BLaER1 treated with 17β-estradiol and CSF1 and Interleukin-3, amounts not matched to agents 10 nM and 100 nM (cell line): ENCODE measurements at regions not wholly inside any gene's neighbourhood (a gene's known extent, or its start where the extent isn't known, plus 50 kb on each side); places are given as distances from the start of the nearest gene placed in this dataset.

Experiments
- H3K27ac ChIP-seq, 11 experiments: shearing (Covaris generic); formaldehyde crosslinking; 2 replicates each; pipeline ENCODE4 v1.8.1; 2022
- H3K27me3 ChIP-seq, 11 experiments: shearing (Covaris generic); formaldehyde crosslinking; 2 replicates each; pipeline ENCODE4 v1.8.1; 2022
- H3K36me3 ChIP-seq, 11 experiments: shearing (Covaris generic); formaldehyde crosslinking; 2 replicates each; pipeline ENCODE4 v1.8.1; 2022
- H3K4me1 ChIP-seq, 10 experiments: shearing (Covaris generic); formaldehyde crosslinking; 2 replicates each; pipeline ENCODE4 v1.8.1; 2022
- H3K4me2 ChIP-seq, 11 experiments: shearing (Covaris generic); formaldehyde crosslinking; 2 replicates each; pipeline ENCODE4 v1.8.1; 2022
- H3K4me3 ChIP-seq, 10 experiments: shearing (Covaris generic); formaldehyde crosslinking; 2 replicates each; pipeline ENCODE4 v1.8.1; 2022
- H3K9ac ChIP-seq, 11 experiments: shearing (Covaris generic); formaldehyde crosslinking; 2 replicates each; pipeline ENCODE4 v1.8.1; 2022
- H3K9me3 ChIP-seq, 11 experiments: shearing (Covaris generic); formaldehyde crosslinking; replicated peaks in 1 of 11; 2 replicates each; pipeline ENCODE4 v1.8.1; 2022
- H4K20me1 ChIP-seq, 11 experiments: shearing (Covaris generic); formaldehyde crosslinking; 2 replicates each; pipeline ENCODE4 v1.8.1; 2022
- Cebpa-rat ChIP-seq, 11 experiments: shearing (Covaris generic); IDR thresholded peaks; 2 replicates each; pipeline ENCODE4 v1.8.1; 2022

- H3K36me3 ChIP-seq: no peaks in the 10 kb centered on the region
- peaks cover 0 to 9% (median 6%) of the 10 kb centered on the region in 10 experiments; a peak in 8 of 20 replicates for H3K4me1 ChIP-seq
These were observed 70.6 kb upstream of the PTPN3 start for GRCh38 chr9:109568568-109569210.

GRCh38 chr9:109574061-109574882, 76.2 kb upstream of the PTPN3 start:
- no peaks in the 10 kb centered on the region for H3K36me3 ChIP-seq
- no peak overlapping the region for H3K9ac ChIP-seq
- no peaks in the 10 kb centered on the region for H3K27me3 ChIP-seq
- H3K4me2 ChIP-seq: no peak overlapping the region
- peak in 3 of 11 experiments; percentile 16 to 21 (median 21); a peak in 1 of 22 replicates for TF ChIP-seq Cebpa-rat (IDR thresholded peaks at IDR 0.05)
- H3K9me3 ChIP-seq: 0 out of 22 replicates have a peak, but pooled peaks cover 0 to 6% (median 0%) of the 10 kb centered on the region in 11 experiments
- H3K27ac ChIP-seq: no peak overlapping the region
- H3K4me1 ChIP-seq: no peaks in the 10 kb centered on the region
- H3K4me3 ChIP-seq: no peak overlapping the region
- no peaks in the 10 kb centered on the region for H4K20me1 ChIP-seq

More at GRCh38 chr9:109568568-109569210, 70.6 kb upstream of the PTPN3 start:
- Histone ChIP-seq H3K4me3 (no peak overlapping the region), H3K9me3 (0 out of 22 replicates have a peak, but pooled peaks cover 0 to 6% (median 0%) of the 10 kb centered on the region in 11 experiments), H3K9ac (no peak overlapping the region), H4K20me1 (no peaks in the 10 kb centered on the region), H3K4me2 (peak overlapping the region in 5 of 11 experiments; percentile 16 to 42 (median 30); a peak in 6 of 22 replicates), H3K27ac (no peak overlapping the region), H3K27me3 (no peaks in the 10 kb centered on the region)
- no peak for TF ChIP-seq Cebpa-rat (IDR thresholded peaks at IDR 0.05)

GRCh38 chr9:109576762-109577161, 78.7 kb upstream of the PTPN3 start:
- H4K20me1 ChIP-seq: no peaks in the 10 kb centered on the region
- H3K4me3 ChIP-seq: no peak overlapping the region
- no peaks in the 10 kb centered on the region for H3K27me3 ChIP-seq
- no peaks in the 10 kb centered on the region for H3K4me1 ChIP-seq
- H3K9ac ChIP-seq: no peak overlapping the region
- no peaks in the 10 kb centered on the region for H3K36me3 ChIP-seq
- no peak overlapping the region for H3K4me2 ChIP-seq
- no peak for TF ChIP-seq Cebpa-rat (IDR thresholded peaks at IDR 0.05)
- no peak overlapping the region for H3K27ac ChIP-seq
- no peaks in the 10 kb centered on the region; a peak in 1 of 22 replicates for H3K9me3 ChIP-seq

GRCh38 chr9:109579191-109579948, 81.3 kb upstream of the PTPN3 start:
- no peaks in the 10 kb centered on the region for H4K20me1 ChIP-seq
- no peak overlapping the region for H3K27ac ChIP-seq

DNA sequence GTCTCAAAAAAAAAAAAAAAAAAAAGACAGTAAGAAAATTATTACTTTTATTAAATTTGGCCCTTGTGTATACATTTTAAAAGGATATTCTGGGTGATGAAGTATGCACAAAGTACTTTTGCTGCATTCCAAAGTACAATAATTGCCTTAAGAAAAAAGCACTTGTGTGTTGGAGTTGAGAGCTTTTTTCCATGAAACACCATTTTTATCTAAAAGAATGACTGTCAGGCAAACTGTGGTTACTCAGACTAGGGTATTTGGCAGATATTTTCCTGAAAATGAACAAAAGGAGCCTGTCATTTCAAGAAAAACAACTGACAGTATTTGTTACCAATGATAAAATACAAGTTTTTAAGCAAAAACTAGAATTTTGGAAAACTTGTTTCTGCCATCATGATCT, 84.3 kb upstream of the PTPN3 start:
- Histone ChIP-seq H3K4me3 (no peak overlapping the region), H3K36me3 (no peaks in the 10 kb centered on the region)

More at GRCh38 chr9:109579191-109579948, 81.3 kb upstream of the PTPN3 start:
- H3K27me3 ChIP-seq: no peaks in the 10 kb centered on the region
- H3K36me3 ChIP-seq: no peaks in the 10 kb centered on the region
- no peak overlapping the region for H3K9ac ChIP-seq
- no peak overlapping the region for H3K4me2 ChIP-seq
- H3K9me3 ChIP-seq: no peaks in the 10 kb centered on the region; a peak in 1 of 22 replicates
- H3K4me1 ChIP-seq: no peaks in the 10 kb centered on the region
- H3K4me3 ChIP-seq: no peak overlapping the region
- TF ChIP-seq Cebpa-rat (IDR thresholded peaks at IDR 0.05): no peak

GRCh38 chr9:109584205-109584604, 86.1 kb upstream of the PTPN3 start:
- H3K4me2 ChIP-seq: no peak overlapping the region
- H3K9me3 ChIP-seq: peaks cover under 1 to 4% (median 2%) of the 10 kb centered on the region in 11 experiments; a peak in 16 of 22 replicates
- H3K27ac ChIP-seq: no peak overlapping the region
- no peaks in the 10 kb centered on the region for H4K20me1 ChIP-seq
- no peak overlapping the region for H3K9ac ChIP-seq
- H3K4me1 ChIP-seq: no peaks in the 10 kb centered on the region
- H3K36me3 ChIP-seq: no peaks in the 10 kb centered on the region
- H3K4me3 ChIP-seq: no peak overlapping the region
- no peaks in the 10 kb centered on the region for H3K27me3 ChIP-seq
- TF ChIP-seq Cebpa-rat (IDR thresholded peaks at IDR 0.05): no peak

More for the DNA sequence above, 84.3 kb upstream of the PTPN3 start:
- no peak overlapping the region for H3K27ac ChIP-seq
- H3K9ac ChIP-seq: no peak overlapping the region
- TF ChIP-seq Cebpa-rat (IDR thresholded peaks at IDR 0.05): no peak
- H4K20me1 ChIP-seq: no peaks in the 10 kb centered on the region
- H3K4me1 ChIP-seq: no peaks in the 10 kb centered on the region
- no peaks in the 10 kb centered on the region for H3K27me3 ChIP-seq
- H3K4me2 ChIP-seq: no peak overlapping the region
- H3K9me3 ChIP-seq: no peaks in the 10 kb centered on the region; a peak in 1 of 22 replicates

- no peaks in the 10 kb centered on the region for H4K20me1 ChIP-seq
- no peak for TF ChIP-seq Cebpa-rat (IDR thresholded peaks at IDR 0.05)
- H3K4me3 ChIP-seq: no peak overlapping the region
- no peak overlapping the region for H3K27ac ChIP-seq
- H3K27me3 ChIP-seq: no peaks in the 10 kb centered on the region
- no peak overlapping the region for H3K4me2 ChIP-seq
- H3K36me3 ChIP-seq: no peaks in the 10 kb centered on the region
- no peak overlapping the region for H3K9ac ChIP-seq
- H3K9me3 ChIP-seq: peaks cover 6 to 13% (median 8%) of the 10 kb centered on the region in 11 experiments; a peak in 18 of 22 replicates
- H3K4me1 ChIP-seq: no peaks in the 10 kb centered on the region
These were observed 87.7 kb upstream of the PTPN3 start for GRCh38 chr9:109585796-109586195.

GRCh38 chr9:109586993-109587392, 88.9 kb upstream of the PTPN3 start:
- Histone ChIP-seq H3K27me3 (no peaks in the 10 kb centered on the region), H3K4me2 (no peak overlapping the region), H3K9me3 (peaks cover 6 to 13% (median 8%) of the 10 kb centered on the region in 11 experiments; a peak in 18 of 22 replicates), H3K4me3 (no peak overlapping the region), H3K36me3 (no peaks in the 10 kb centered on the region), H3K27ac (no peak overlapping the region), H3K9ac (no peak overlapping the region), H3K4me1 (no peaks in the 10 kb centered on the region), H4K20me1 (no peaks in the 10 kb centered on the region)
- no peak for TF ChIP-seq Cebpa-rat (IDR thresholded peaks at IDR 0.05)

GRCh38 chr9:109588415-109588814, 90.3 kb upstream of the PTPN3 start:
- H3K27ac ChIP-seq: no peak overlapping the region
- H3K36me3 ChIP-seq: no peaks in the 10 kb centered on the region
- no peaks in the 10 kb centered on the region for H3K27me3 ChIP-seq
- no peaks in the 10 kb centered on the region for H3K4me1 ChIP-seq
- no peak overlapping the region for H3K9ac ChIP-seq
- no peak overlapping the region for H3K4me2 ChIP-seq
- H3K4me3 ChIP-seq: no peak overlapping the region
- no peak for TF ChIP-seq Cebpa-rat (IDR thresholded peaks at IDR 0.05)
- H4K20me1 ChIP-seq: no peaks in the 10 kb centered on the region
- peaks cover 6 to 13% (median 8%) of the 10 kb centered on the region in 11 experiments; a peak in 18 of 22 replicates for H3K9me3 ChIP-seq
